Central memory CD8-positive, alpha-beta T cell (primary cell): ENCODE measurements at regions not wholly inside any gene's neighbourhood (a gene's known extent, or its start where the extent isn't known, plus 50 kb on each side); places are given as distances from the start of the nearest gene placed in this dataset.

ENCODE experiments used
- ATAC-seq: fragments of 150-1000 bp; cut with Tn5 transposase; replicated peaks from 2 replicates; pipeline ENCODE4 v1.10.0; 2022; ENCODE audit warnings: mild to moderate bottlenecking, moderate FRiP score, moderate number of reproducible peaks; ENCODE audit not compliant: poor library complexity, severe bottlenecking; ENCODE audit errors: extremely low read depth
- DNase-seq, 2 donors: peaks; one replicate each; pipeline ENCODE4 v3.0.0; 2021; ENCODE audit warnings: low spot score in 2 of 2
- H3K27ac Mint-ChIP-seq: one replicate; pipeline ENCODE4 v1.8.0; 2022; ENCODE audit warnings: low read depth, mild to moderate bottlenecking, moderate library complexity, mixed read lengths
- H3K27me3 Mint-ChIP-seq: one replicate; pipeline ENCODE4 v1.8.0; 2022; ENCODE audit warnings: mixed read lengths
- H3K36me3 Mint-ChIP-seq: one replicate; pipeline ENCODE4 v1.8.0; 2022; ENCODE audit warnings: mild to moderate bottlenecking, moderate library complexity, mixed read lengths; ENCODE audit not compliant: insufficient read depth
- H3K4me1 Mint-ChIP-seq: one replicate; pipeline ENCODE4 v1.8.0; 2022; ENCODE audit warnings: mixed read lengths
- H3K4me3 Mint-ChIP-seq: one replicate; pipeline ENCODE4 v1.8.0; 2022; ENCODE audit warnings: mild to moderate bottlenecking, moderate library complexity, mixed read lengths
- H3K9me3 Mint-ChIP-seq: one replicate; pipeline ENCODE4 v1.8.0; 2022; ENCODE audit warnings: mixed read lengths

DNA sequence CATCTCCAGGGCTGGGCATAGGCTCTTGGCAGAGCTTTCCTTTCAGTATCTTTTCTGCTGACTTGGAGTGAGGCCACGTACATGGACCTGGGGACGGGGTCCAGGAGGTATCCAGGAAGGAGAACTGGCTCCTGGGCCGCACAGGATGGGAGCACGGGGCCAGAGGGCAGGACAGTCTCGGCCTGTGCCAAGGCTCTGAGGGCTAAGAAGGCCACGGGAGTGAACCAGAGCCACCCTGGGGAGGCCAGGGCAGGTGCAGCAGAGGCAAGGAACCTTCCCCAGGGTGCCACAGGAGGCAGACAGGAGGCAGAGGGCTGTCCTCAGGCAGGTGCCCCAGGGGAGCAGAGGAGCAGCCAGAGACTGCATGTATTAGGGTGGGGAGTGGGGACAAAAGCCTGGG lies 50.3 kb downstream of the PLXNA1 start:
- Mint-ChIP-seq H3K27ac (no peak overlapping the region), H3K27me3 (no peaks in the 10 kb centered on the region), H3K4me1 (no peaks in the 10 kb centered on the region), H3K4me3 (no peak overlapping the region), H3K36me3 (peaks cover 1% of the 10 kb centered on the region), H3K9me3 (no peaks in the 10 kb centered on the region)
- ATAC-seq (no peak), DNase-seq (no peak)

DNA sequence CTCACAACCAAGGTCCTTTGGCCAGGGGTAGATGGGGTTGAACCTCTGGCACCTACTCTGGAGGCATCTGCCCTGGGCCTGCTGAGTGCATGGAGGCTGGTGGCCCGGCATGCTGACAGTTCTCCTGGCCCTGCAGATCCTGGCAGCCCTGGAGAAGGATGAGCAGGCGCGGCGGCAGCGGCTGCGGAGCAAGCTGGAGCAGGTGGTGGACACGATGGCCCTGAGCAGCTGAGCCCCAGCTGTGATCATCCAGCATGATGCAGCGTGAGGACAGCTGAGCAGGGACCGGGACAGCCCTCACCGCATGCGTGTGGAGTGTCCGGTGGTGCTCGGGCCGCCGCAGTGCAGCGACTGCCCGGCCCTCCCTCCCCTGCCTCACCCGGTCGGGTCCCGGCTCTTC lies 50.9 kb downstream of the PLXNA1 start:
- ATAC-seq (no peak), DNase-seq (no peak)
- H3K27me3 Mint-ChIP-seq, result no peaks in the 10 kb centered on the region
- H3K9me3 Mint-ChIP-seq, result no peaks in the 10 kb centered on the region
- no peak overlapping the region for H3K4me3 Mint-ChIP-seq
- no peak overlapping the region for H3K27ac Mint-ChIP-seq
- no peaks in the 10 kb centered on the region for H3K4me1 Mint-ChIP-seq
- H3K36me3 Mint-ChIP-seq, result peaks cover 1% of the 10 kb centered on the region

DNA sequence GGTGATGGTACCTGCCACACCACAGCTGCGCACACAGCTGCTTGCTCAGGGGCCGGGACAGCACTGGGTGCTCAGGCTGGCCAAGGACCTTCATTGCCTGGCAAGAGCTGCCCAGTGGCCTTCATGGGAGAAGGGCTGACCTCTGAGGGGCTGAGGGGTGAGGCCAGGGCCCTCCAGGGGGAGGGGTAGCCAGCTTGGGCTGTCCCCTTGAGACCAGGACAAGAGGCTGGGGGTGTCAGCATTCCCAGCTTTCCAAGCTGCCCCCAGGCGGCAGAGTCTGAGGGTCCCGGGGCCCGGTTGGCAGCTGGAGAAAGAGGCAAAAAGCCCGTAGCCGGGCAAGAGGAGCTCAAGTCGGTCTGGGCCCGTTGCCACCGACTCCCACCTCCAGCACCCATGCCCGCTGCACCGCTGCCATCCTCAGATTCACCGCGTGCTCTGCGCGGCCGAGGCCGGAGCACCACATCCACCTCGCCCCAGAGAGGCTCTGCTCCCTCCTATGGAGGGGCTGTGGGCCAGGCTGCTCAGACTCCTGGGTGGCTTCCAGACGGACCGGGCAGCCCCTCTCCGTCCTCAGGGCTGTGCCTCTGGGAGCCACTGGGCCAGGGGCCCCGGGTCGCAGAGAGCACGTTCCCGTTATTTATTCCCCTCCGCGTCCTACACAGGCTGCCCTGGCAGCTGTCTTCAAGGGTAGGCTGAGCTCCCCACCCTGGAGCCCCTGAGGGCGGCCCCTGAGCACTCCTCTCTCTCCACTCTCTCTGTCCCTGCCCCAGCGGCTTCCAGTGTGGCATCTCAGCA lies 51.5 kb downstream of the PLXNA1 start:
- no peaks in the 10 kb centered on the region for H3K4me1 Mint-ChIP-seq

DNA sequence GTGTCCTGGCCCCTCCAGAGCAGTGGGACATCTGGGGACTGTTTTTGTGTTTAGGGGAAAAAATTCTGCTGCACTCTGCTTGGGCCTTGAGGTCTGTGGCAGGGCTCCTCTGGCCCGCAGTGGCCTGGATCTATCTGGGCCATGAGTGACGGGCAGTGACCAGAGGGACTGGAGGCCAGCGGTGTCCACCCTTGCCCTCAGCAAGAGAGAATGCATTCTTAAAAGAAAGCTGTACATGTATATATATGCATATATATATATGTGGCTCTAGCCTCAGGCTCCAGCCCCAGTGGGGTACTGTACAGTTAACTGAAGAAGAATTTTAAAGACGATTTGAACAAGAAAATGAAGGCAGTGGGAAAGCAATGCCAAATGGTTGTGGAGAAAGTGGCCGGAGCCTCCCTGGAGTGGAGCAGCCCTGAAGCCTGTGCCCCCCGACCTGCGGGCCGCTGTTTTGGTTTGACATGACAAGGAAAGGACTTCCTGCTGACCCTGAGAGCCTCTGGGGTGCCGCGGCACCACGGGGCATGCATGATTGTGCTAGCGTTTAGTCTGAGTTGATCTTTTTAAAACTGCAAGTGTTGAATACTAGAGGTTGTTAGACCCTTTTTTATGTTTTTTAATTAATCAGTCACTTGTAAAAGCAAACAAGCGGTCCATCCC lies 52.2 kb downstream of the PLXNA1 start:
- Mint-ChIP-seq H3K9me3 (no peaks in the 10 kb centered on the region), H3K4me3 (no peak overlapping the region), H3K4me1 (no peaks in the 10 kb centered on the region), H3K27me3 (no peaks in the 10 kb centered on the region), H3K27ac (no peak overlapping the region), H3K36me3 (peaks cover under 1% of the 10 kb centered on the region)
- DNase-seq, result no peak
- ATAC-seq, result no peak

More for the DNA sequence above, 51.5 kb downstream of the PLXNA1 start:
- H3K27ac Mint-ChIP-seq, result no peak overlapping the region
- DNase-seq (no peak), ATAC-seq (no peak)
- H3K36me3 Mint-ChIP-seq, result peaks cover 1% of the 10 kb centered on the region
- H3K4me3 Mint-ChIP-seq, result no peak overlapping the region
- no peaks in the 10 kb centered on the region for H3K27me3 Mint-ChIP-seq
- no peaks in the 10 kb centered on the region for H3K9me3 Mint-ChIP-seq

DNA sequence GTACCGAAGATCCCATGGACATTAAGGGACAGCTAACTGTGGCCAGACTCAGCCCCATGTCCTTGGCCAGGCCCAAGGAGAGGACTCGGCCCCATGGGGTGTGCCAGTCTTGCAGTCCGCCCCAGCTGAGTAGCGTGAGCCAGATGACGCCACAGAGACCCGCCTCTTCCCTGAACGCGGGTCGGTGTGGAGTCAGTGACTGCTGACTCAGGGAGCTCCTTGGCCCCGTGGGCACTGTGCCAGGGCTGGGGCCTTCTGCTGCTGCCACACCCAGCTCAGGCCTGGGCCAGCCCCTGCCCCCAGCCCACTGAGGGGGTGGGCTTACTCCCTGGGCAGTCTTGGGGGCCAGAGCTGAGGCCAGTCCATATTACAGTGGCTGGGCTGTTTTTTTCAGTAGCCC lies 52.8 kb downstream of the PLXNA1 start:
- no peak for ATAC-seq
- Mint-ChIP-seq H3K4me1 (no peaks in the 10 kb centered on the region), H3K9me3 (no peaks in the 10 kb centered on the region), H3K36me3 (no peaks in the 10 kb centered on the region), H3K27me3 (no peaks in the 10 kb centered on the region), H3K27ac (no peak overlapping the region), H3K4me3 (no peak overlapping the region)
- DNase-seq, result no peak

DNA sequence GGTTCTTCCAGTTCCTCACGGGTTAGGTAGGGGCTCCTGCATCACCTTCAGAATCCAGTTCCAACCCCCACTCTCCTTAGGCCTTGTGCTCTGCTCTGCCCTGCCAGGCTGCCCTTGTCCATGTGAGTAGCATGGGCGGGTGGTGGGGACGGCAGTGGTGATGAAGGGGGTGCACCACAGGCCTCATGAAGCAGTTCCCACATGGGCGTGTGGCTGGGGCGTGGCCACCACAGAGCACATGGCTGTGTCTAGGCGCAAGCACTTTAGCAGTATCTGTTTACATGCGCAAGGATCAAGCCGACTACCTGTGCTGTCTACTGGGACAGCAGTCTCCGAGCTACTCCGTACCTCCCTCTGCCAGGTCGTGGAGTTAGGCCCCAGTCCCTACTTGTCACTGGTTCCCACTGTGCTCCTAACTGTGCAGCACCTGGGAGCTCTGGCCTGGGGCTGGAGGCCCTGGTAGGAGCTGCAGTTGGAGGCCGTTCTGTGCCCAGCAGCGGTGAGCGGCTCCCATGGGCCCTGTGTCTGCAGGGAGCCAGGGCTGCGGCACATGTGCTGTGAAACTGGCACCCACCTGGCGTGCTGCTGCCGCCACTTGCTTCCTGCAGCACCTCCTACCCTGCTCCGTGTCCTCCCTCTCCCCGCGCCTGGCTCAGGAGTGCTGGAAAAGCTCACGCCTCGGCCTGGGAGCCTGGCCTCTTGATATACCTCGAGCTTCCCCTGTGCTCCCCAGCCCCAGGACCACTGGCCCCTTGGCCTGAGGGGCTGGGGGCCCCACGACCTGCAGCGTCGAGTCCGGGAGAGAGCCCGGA lies 53.5 kb downstream of the PLXNA1 start:
- no peak overlapping the region for H3K27ac Mint-ChIP-seq
- no peak overlapping the region for H3K4me3 Mint-ChIP-seq
- H3K4me1 Mint-ChIP-seq, result no peaks in the 10 kb centered on the region
- peaks cover 2% of the 10 kb centered on the region for H3K27me3 Mint-ChIP-seq
- DNase-seq, result no peak
- no peaks in the 10 kb centered on the region for H3K36me3 Mint-ChIP-seq
- no peaks in the 10 kb centered on the region for H3K9me3 Mint-ChIP-seq
- ATAC-seq, result no peak

DNA sequence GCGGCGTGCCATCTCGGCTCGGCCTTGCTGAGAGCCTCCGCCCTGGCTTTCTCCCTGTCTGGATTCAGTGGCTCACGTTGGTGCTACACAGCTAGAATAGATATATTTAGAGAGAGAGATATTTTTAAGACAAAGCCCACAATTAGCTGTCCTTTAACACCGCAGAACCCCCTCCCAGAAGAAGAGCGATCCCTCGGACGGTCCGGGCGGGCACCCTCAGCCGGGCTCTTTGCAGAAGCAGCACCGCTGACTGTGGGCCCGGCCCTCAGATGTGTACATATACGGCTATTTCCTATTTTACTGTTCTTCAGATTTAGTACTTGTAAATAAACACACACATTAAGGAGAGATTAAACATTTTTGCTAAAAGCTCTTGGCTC lies 54.1 kb downstream of the PLXNA1 start:
- no peak overlapping the region for H3K27ac Mint-ChIP-seq
- DNase-seq (no peak), ATAC-seq (no peak)
- no peaks in the 10 kb centered on the region for H3K9me3 Mint-ChIP-seq
- peaks cover 8% of the 10 kb centered on the region for H3K27me3 Mint-ChIP-seq
- H3K4me3 Mint-ChIP-seq, result no peak overlapping the region
- H3K36me3 Mint-ChIP-seq, result no peaks in the 10 kb centered on the region
- no peaks in the 10 kb centered on the region for H3K4me1 Mint-ChIP-seq

DNA sequence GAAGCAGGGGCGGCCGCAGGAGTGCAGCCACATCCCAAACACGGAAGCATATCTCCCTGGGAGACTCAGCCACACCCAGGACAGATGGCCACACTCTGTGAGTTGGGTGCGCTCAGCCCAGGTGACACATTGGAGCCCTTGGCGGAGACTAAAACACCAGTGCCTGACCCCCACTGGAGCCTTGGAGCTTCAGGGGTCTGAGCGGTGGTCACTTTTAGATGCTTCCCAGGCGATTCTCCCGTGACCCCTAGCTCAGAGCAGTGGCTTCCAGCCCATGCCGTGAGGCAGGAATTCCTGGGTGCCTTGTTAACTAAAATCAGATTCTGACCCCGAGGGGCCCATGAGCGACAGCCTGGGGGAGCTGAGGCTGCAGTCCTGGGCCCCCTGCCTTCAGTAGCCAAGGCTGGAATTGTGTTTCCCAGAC lies 54.5 kb downstream of the PLXNA1 start:
- no peak overlapping the region for H3K27ac Mint-ChIP-seq
- H3K36me3 Mint-ChIP-seq, result no peaks in the 10 kb centered on the region
- H3K27me3 Mint-ChIP-seq, result peaks cover 11% of the 10 kb centered on the region
- H3K4me1 Mint-ChIP-seq, result no peaks in the 10 kb centered on the region
- H3K9me3 Mint-ChIP-seq, result no peaks in the 10 kb centered on the region
- no peak overlapping the region for H3K4me3 Mint-ChIP-seq
- ATAC-seq (no peak), DNase-seq (no peak)

DNA sequence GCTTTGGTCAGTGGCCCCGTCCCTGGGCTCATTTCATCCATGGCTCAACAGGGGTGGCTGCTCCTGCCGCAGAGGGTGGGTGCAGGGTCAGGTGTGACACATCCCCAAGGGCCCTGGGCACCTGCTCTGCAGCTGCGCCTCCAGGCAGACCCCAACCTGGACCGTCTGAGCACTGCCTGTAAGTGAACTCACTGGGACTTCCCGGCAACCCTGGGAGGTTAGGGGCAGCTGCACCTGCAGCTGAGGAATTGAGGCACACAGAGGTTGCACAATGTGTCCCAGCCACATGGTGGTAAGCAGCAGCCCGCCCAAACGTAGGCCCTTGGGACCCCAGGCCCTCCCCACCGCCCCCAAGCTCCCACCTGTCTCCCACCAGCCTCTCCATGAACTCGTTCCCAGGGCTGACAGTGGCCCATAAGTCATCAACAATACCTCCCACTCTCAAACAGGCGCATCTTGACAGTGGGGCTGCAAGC lies 55.1 kb downstream of the PLXNA1 start:
- Mint-ChIP-seq H3K4me1 (no peaks in the 10 kb centered on the region), H3K4me3 (no peak overlapping the region), H3K9me3 (no peaks in the 10 kb centered on the region), H3K27me3 (peaks cover 11% of the 10 kb centered on the region), H3K27ac (no peak overlapping the region), H3K36me3 (no peaks in the 10 kb centered on the region)
- no peak for ATAC-seq
- no peak for DNase-seq

DNA sequence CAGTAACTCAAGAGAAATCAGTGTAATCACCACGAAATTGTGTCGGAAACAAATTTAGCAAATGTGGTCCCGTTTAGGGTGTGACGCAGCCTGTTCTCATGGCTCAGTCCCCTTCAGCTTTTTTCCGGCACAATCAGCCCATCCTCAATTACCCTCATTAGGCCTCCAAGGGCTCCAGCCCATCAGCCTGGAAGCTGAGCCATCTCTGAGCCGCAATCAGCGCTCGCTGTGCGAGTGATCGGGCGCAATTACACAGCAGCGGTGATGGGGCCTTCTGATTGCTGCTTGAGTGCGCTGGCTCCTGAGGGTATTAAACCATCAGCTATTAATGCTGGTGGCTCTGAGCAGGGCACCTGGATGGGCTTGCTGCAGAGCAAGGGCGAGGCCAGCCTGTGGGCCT lies 55.6 kb downstream of the PLXNA1 start:
- Mint-ChIP-seq H3K9me3 (no peaks in the 10 kb centered on the region), H3K4me1 (no peaks in the 10 kb centered on the region), H3K27ac (no peak overlapping the region), H3K36me3 (no peaks in the 10 kb centered on the region), H3K4me3 (no peak overlapping the region), H3K27me3 (peaks cover 13% of the 10 kb centered on the region)
- ATAC-seq (no peak), DNase-seq (no peak)

DNA sequence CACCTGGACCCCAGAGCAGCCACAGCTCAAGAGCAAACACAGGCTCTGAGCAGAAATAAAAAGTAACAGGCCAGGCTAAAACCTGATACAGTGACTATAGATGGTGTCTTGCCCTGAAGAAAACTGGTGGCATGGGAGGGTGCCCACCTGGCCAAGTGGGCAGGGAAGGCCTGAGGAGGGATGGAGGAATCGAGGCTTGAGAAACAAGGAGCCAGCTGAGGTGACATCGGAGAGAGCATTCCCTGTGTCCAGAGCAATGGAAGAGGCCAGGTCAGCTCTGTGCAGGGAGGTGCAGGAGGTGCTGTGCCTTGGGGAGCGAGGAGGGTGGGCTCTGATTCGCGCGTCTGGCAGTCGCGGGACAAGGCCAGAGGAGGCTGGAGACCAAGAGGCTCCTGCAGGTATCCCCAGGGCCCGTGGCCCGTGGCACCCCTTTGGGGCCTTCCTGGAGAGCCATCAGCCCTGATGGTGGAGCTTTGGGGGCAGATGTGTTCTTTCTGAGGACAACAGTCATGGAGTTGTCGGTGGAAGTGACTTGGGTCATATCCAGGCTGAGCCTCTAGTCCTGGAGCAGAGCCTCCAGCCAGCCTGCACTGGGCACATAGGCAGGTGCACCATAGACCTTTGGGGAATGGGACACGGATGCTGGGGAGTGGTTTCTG lies 56.1 kb downstream of the PLXNA1 start:
- Mint-ChIP-seq H3K27me3 (peaks cover 19% of the 10 kb centered on the region), H3K4me1 (no peaks in the 10 kb centered on the region), H3K9me3 (no peaks in the 10 kb centered on the region), H3K36me3 (no peaks in the 10 kb centered on the region), H3K27ac (no peak overlapping the region), H3K4me3 (no peak overlapping the region)
- DNase-seq (no peak), ATAC-seq (no peak)

DNA sequence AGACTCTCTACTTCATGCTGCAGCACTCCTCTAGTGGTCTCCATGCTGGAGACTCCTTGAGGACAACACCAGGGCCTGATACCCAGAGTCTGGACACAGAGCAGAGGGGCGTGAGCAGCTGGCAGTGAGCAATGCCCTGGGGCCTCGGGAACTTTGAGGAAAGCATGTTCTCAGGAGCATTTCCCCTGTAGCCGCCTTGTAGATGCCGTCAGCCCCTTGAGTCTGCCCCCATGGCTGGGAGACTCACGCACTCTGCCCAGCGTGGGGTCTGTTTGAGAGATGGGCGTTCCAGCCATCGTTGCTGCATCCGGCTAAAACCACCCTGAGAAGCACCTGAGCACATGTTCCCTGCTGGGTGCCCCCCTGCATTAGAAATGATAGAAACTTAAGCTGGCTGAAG lies 56.8 kb downstream of the PLXNA1 start:
- no peaks in the 10 kb centered on the region for H3K9me3 Mint-ChIP-seq
- no peaks in the 10 kb centered on the region for H3K36me3 Mint-ChIP-seq
- H3K27me3 Mint-ChIP-seq, result peaks cover 26% of the 10 kb centered on the region
- H3K27ac Mint-ChIP-seq, result no peak overlapping the region
- no peak overlapping the region for H3K4me3 Mint-ChIP-seq
- no peak for ATAC-seq
- H3K4me1 Mint-ChIP-seq, result no peaks in the 10 kb centered on the region
- no peak for DNase-seq
